HG02571 (cell line): ENCODE measurements at regions not wholly inside any gene's neighbourhood (a gene's known extent, or its start where the extent isn't known, plus 50 kb on each side); places are given as distances from the start of the nearest gene placed in this dataset.

Experiments
- ATAC-seq: cut with Tn5 transposase; IDR thresholded peaks from one replicate; pipeline ENCODE4 v1.9.1; 2021; ENCODE audit warnings: mild to moderate bottlenecking, moderate library complexity; ENCODE audit not compliant: unreplicated experiment

DNA sequence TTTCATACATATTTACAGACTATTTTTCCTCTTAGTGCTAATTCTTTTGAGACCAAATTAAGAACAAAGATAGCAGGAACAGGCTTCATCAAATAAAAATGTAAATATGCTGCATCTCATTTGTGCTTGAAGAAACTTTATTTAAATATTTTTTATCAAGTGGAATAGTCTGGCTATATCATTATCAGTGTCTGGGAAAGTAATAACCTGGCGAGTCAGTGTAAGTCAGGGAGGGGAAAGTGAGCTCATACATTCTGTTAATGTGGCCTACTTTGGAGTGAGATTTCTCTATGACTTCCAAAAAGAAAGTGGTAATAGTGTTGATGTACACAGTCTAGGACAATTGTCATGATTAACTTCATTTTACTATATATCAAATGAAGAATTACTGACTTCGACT is 1045.1 kb downstream of the ADGRL2 start:
- no peak for ATAC-seq

DNA sequence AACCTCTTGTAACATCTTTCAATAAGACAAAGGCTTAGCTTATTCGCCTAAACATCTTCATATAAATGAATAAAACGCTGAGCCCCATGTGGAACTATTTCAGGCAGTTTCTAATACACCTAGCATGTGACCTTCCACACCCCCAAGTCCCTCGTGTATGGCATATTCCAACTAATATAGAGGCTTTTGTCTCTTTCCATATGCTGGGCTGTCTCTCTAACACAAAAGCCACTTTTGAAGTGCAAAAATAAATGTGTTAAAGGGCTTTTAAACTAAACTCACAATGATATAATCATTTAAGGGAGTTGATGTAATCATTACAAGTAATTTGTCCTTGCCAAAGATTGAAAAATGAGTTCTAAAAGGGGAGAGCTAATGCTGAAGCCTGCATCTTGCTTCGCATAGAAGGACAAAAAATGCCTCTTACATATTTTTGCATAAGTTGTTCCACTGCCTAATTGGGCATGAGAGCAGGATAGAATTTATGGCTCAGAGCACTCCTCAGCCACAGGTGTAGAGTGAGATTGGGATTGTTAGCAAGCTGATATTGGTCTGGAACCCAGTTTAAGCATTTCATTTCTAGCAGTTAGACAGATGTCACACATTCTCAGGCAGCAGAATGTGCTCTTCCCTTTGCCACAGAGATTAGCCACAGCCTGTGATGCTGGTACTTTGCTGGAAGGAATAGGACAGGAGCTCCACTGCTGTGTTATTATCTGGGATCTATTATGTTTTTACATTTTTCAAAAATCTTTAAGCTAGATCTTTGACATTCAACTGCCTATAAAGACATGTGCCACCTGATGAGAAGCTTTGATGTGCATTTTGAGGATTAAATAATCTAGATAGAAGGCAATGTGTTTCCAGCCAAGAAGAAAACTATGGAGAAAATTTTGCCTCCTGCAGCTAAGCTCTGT is 1044.4 kb downstream of the ADGRL2 start:
- no peak for ATAC-seq

GRCh38 chr1:82844447-82844846 is 1043.7 kb downstream of the ADGRL2 start:
- ATAC-seq: no peak

GRCh38 chr1:82843876-82844275 is 1043.1 kb downstream of the ADGRL2 start:
- ATAC-seq: no peak

- ATAC-seq: no peak
Observed at GRCh38 chr1:82840192-82840591, 1039.5 kb downstream of the ADGRL2 start.

GRCh38 chr1:82837766-82838465 is 1037.2 kb downstream of the ADGRL2 start:
- no peak for ATAC-seq

GRCh38 chr1:82836973-82837680 is 1036.4 kb downstream of the ADGRL2 start:
- no peak for ATAC-seq

DNA sequence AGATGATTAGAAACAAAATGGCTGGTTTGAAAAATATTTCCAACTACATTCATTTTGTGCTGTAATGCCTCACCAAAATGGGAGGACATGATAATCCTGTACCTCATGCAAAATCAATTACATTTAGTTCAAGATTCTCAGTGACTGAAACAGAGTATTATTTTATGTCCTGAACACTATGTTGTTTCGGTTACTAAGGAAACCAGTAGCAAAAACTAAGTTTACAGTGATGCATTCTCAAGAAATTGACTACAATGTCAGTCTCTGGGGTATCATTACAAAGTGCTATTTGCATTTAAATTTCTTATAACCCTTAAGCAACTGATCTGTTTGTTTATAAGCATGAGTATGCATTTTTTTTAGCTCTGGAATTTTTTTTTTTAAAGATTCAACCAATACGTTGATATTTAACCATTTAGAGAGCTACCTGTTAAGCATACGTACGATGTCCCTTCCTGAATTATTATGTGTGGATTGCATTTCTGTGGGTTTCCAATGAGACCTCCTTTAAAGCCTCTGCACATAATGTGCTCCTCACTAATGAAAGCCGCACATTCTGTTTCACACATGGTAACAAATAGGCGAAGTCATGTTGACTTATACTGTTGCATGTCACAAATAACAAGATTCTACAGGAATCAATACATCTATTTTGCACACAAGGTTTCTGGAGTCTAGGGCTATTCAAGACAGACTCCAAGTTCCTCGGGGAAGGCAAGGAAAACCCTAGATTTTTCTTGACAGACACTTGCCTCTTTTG is 1035.7 kb downstream of the ADGRL2 start:
- no peak for ATAC-seq

- no peak for ATAC-seq
Observed at GRCh38 chr1:82830690-82831380, 1030.1 kb downstream of the ADGRL2 start.

DNA sequence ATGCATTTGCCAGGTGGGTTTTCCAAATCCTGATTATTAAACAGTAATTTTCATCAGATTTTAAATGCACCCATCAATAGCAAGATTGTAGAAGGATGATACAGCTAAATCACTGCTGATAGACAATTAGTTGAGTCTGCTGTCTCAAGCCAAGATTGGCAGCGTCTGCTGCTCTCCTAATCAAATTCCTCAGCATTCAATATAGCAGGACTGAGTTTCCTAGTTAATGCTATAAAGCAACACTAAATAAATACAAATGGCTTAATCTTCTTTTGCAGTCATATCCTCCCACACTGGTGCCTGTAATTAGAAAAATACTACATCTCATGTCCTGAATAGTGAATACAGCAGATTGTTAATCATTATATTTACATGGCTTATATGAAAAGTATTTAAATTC is 1028.8 kb downstream of the ADGRL2 start:
- ATAC-seq: no peak

GRCh38 chr1:82823876-82824275 is 1023.1 kb downstream of the ADGRL2 start:
- ATAC-seq: no peak

GRCh38 chr1:82820816-82821215 is 1020.1 kb downstream of the ADGRL2 start:
- ATAC-seq: no peak

DNA sequence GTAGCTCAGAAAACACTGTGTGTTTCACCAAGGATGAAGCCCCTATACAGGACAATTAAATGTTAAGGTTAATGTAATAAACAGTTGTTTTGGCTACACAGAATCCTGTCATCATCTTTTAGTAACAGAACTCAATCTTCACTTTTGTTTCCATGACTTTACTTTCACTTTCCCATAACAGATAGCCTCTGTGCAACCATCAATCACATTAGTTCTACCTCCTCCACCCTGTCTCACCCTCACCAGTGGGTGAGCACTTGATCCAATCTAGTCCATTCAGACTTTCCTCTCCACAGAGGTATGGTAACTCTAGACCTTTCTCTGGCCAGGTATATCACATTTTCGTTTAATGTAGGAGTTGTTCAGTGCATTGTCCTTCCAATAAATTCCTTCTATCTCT is 1018.5 kb downstream of the ADGRL2 start:
- ATAC-seq: no peak

GRCh38 chr1:82818586-82818985 is 1017.9 kb downstream of the ADGRL2 start:
- no peak for ATAC-seq

GRCh38 chr1:82813386-82813785 is 1012.7 kb downstream of the ADGRL2 start:
- no peak for ATAC-seq

DNA sequence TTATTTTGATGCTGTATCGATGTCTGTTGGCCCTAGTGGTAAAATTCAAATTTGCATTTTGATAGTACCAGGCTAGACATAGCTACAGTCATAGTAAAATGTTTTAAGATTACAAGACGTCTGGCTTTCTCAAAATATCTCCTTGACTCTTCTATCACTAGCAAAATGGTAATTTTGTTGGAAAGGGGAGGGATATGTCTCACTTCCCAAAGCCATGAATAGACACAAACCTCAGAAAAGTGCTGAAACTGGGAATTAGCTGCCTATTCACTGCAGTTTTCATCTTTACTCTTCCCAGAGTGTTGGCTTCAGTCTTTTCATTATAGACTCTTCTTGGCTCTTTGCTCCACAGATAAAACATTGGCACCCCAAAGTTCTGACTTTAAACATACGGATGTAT is 1009.9 kb downstream of the ADGRL2 start:
- no peak for ATAC-seq

DNA sequence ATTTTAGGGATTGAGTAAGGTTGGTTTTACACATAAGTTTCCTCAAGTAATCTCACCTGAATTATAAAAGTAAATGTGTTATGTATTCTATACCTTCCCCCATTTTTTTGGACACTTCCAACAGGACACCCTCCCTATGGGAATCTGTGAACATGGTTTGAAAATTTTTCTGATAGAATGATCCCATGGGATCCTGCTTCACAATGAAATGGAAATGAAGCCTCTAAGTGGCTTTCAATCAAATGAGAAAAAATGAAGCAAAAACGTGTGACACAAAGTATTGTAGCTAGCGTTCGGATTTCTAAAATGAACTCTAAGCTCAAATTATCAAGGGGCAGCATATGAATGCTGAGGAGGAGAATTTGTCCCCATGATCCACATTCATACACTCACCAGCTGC is 1006.8 kb downstream of the ADGRL2 start:
- ATAC-seq: no peak

GRCh38 chr1:82806133-82806532 is 1005.4 kb downstream of the ADGRL2 start:
- ATAC-seq: no peak

DNA sequence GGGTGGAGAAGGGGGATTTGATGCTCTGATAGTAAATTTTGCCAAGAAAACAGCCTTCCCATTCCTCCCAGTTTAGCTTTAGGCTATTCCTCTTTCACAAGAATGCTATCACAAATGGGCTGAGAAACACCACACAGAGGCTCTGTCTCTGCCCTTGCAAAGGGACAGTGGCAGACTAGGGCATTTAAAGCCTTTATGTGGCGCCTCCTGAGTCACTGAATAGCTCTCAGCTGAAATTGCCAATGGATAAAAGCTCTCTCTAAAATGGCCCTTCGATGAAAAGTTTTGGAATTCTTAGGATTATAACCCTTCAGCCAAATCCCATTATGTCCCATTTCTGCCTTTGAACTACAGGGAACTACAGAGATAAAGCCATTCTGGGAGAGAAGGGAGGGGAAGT is 1000.4 kb downstream of the ADGRL2 start:
- ATAC-seq: no peak

DNA sequence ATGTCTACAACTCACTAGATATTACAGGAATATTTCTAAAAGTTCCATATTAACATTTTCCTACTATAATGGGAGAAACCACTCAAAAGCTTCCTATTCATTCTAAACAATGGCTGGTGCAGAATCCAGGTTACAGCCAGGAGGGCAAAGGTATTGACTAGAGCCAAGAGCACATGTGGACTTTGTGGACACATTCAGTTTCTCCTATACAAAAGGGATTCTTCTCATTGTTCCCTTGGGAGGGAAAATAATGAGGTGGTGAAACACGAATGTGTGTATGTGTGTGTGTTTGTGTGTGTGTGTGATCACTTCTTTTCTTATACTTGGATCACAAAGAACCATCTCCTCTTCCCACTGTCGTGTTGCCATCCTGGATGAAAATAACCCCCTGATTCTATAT is 1000.0 kb downstream of the ADGRL2 start:
- no peak for ATAC-seq
